KBM-7 (cell line): ENCODE measurements at regions not wholly inside any gene's neighbourhood (a gene's known extent, or its start where the extent isn't known, plus 50 kb on each side); places are given as distances from the start of the nearest gene placed in this dataset.

Experiments
- DNase-seq: peaks from one replicate; pipeline ENCODE4 v3.0.0-alpha.2; 2015
- in situ Hi-C: fragments of 300-500 bp; cut with MboI; formaldehyde crosslinking; loops from 2 replicates; pipeline ENCODE4 v1.14.3; 2020; ENCODE audit warnings: low sequenced_read_pairs, low pct_unique_long_range_greater_than_20kb, mixed read lengths

GRCh38 chr4:46684041-46684440, 225.0 kb downstream of the COX7B2 start:
- DNase-seq: no peak
- in situ Hi-C loops: no loop called here

GRCh38 chr4:46676364-46676763, 232.7 kb downstream of the COX7B2 start:
- DNase-seq: no peak
- in situ Hi-C loops: no loop called here

GRCh38 chr4:46674326-46674725, 234.7 kb downstream of the COX7B2 start:
- in situ Hi-C loops: no loop called here
- no peak for DNase-seq

- in situ Hi-C loops: no loop called here
- no peak for DNase-seq
Measured at GRCh38 chr4:46667790-46668189, 241.3 kb downstream of the COX7B2 start.

GRCh38 chr4:46656071-46656470, 253.0 kb downstream of the COX7B2 start:
- in situ Hi-C loops: no loop called here
- DNase-seq: no peak

- DNase-seq: no peak
- in situ Hi-C loops: no loop called here
Measured at GRCh38 chr4:46653842-46654241, 255.2 kb downstream of the COX7B2 start.

GRCh38 chr4:46649390-46649789, 259.5 kb upstream of the GABRA2 start:
- in situ Hi-C loops: no loop called here
- no peak for DNase-seq

GRCh38 chr4:46648088-46648744, 258.3 kb upstream of the GABRA2 start:
- DNase-seq: peak; percentile 21
- in situ Hi-C loops: no loop called here

- in situ Hi-C loops: no loop called here
- DNase-seq: no peak
Measured at GRCh38 chr4:46645126-46645525, 255.2 kb upstream of the GABRA2 start.
